ENCODE measurements at regions not wholly inside any gene's neighbourhood (a gene's known extent, or its start where the extent isn't known, plus 50 kb on each side); places are given as distances from the start of the nearest gene placed in this dataset.
A peak's percentile ranks its signal among the peaks of the same experiment; 100 is the strongest.

DNA sequence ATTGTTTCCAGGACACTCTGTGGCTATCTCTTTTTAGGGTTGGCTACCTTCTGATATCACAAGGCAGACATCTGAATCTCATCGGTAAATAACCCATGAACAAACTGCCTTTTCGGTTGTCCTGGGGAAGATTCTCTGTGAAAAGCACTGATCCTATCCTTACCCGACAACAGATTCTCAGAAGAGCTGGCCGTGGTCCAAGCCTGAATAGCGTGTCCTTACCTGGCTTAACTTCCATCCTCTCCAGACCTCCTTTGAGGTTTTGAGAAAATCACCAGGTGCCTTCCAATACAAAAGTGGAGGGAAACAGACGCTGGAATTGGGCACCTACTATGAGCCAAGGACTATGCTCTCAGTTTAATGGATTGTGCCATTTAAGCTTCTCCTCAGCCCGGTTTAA is 87.4 kb upstream of the ARHGEF3 start:
- Histone ChIP-seq H3K4me3 (no peak overlapping the region), H3K27ac (no peak overlapping the region)
- no peak for TF ChIP-seq CTCF (IDR thresholded peaks at IDR 0.05)
- no peak for DNase-seq (ENCODE audit: low spot score)

DNA sequence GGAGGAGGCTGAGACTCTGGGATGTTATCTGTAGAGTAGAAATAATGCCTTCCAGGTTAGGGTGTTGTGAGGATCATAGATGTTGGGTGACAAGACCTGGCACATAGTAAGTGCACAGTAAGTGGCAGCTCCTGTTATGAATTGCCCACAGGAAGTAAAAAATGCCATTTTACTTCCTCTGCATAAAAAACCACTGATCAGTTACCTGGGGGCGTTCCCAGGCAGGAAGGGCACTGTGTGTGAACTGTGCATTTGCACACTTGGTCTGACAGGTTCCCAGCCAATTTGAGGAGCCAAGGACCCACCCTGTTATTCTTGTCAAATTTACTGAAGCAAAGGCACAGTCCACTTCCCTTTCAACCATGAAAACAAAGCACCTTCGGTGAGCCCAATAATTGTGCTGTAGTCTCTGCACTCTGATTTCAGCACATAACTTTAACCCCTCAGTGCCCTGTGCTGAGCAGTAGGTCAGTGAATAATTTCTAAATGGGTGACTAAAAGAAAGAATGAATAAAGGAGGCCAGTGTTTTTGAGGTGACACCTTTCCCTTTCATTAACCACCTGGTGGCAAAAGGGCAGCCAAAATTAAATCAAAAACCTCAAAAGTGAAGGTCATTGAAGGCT is 85.8 kb upstream of the ARHGEF3 start:
- TF ChIP-seq CTCF (IDR thresholded peaks at IDR 0.05), result no peak
- DNase-seq (ENCODE audit: low spot score), result no peak
- Histone ChIP-seq H3K27ac (peak overlapping the region in 1 of 2 donors; percentile 6), H3K4me3 (no peak overlapping the region)

GRCh38 chr3:56886314-56886713 is 84.6 kb upstream of the ARHGEF3 start:
- H3K4me3 ChIP-seq, result no peak overlapping the region
- no peak overlapping the region for H3K27ac ChIP-seq
- TF ChIP-seq CTCF (IDR thresholded peaks at IDR 0.05), result no peak
- DNase-seq (ENCODE audit: low spot score), result no peak

GRCh38 chr3:56885879-56886278 is 84.1 kb upstream of the ARHGEF3 start:
- TF ChIP-seq CTCF (IDR thresholded peaks at IDR 0.05), result no peak
- Histone ChIP-seq H3K4me3 (no peak overlapping the region), H3K27ac (no peak overlapping the region)
- DNase-seq (ENCODE audit: low spot score), result no peak

DNA sequence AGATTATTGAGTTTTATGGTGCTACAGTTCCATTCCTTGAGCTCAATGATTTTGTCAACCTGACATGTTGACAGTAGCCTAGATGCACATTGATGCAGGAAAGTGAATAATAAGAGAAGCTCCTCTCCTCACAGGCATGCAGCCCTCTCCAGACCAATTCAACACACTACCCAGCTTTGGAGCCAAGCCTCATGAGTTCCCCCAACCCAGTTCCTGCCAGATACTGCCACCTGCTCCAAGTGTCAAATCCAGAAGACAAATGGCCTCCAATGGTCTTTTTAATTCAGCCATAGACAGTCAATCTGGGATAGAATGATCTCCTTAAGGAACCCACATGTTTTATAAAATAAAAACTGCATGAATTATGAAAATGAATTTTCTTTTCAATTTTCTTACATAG is 83.7 kb upstream of the ARHGEF3 start:
- Histone ChIP-seq H3K27ac (no peak overlapping the region), H3K4me3 (no peak overlapping the region)
- no peak for DNase-seq (ENCODE audit: low spot score)
- TF ChIP-seq CTCF (IDR thresholded peaks at IDR 0.05), result no peak

GRCh38 chr3:56884387-56884786 is 82.6 kb upstream of the ARHGEF3 start:
- no peak overlapping the region for H3K4me3 ChIP-seq
- DNase-seq (ENCODE audit: low spot score), result no peak
- TF ChIP-seq CTCF (IDR thresholded peaks at IDR 0.05), result no peak
- no peak overlapping the region for H3K27ac ChIP-seq

- Histone ChIP-seq H3K27ac (no peak overlapping the region), H3K4me3 (no peak overlapping the region)
- TF ChIP-seq CTCF (IDR thresholded peaks at IDR 0.05), result no peak
- DNase-seq (ENCODE audit: low spot score), result no peak
Measured at GRCh38 chr3:56883828-56884227, 82.1 kb upstream of the ARHGEF3 start.
